K562 (cell line): ENCODE measurements at regions not wholly inside any gene's neighbourhood (a gene's known extent, or its start where the extent isn't known, plus 50 kb on each side); places are given as distances from the start of the nearest gene placed in this dataset.

Experiments used
- ATAC-seq: fragments of 200-7000 bp; cut with Tn5 transposase; 3 replicates; pipeline ENCODE4 v1.9.1; 2020; ENCODE audit warnings: moderate library complexity
- BruUV-seq: library from RNA; stranded (reverse); fragments of 400-500 nt; replicated peaks from 2 replicates; lab custom pipeline; 2021; lab: Mats Ljungman, UMichigan
- CTCF ChIA-PET: fragments of 300-600 bp; formaldehyde crosslinking; extraction: SDS; loops from one replicate; lab custom pipeline; 2021; ENCODE audit warnings: low intra/inter-chr PET ratio; lab: Yijun Ruan, JAX
- POLR2A ChIA-PET: fragments of 300-600, 350-650 bp; sonication (Branson Sonifier 250); formaldehyde crosslinking; extraction: SDS; loops from one replicate; lab custom pipeline; 2021; ENCODE audit warnings: antibody characterized with exemption, inconsistent platforms; lab: Yijun Ruan, JAX
- DNase-seq, 4 experiments: peaks; one replicate each; pipeline versions ENCODE4 v3.0.0 to v3.0.0-alpha.2; 2011 to 2018; ENCODE audit warnings: low spot score in 3 of 4, mixed read lengths in 3 of 4; ENCODE audit errors: extremely low read depth in 1 of 4
- FAIRE-seq: peaks from 2 replicates; lab custom pipeline; 2011; peaks lifted over from hg19 to GRCh38; lab: Jason Lieb, UNC
- H2AFZ ChIP-seq: 2 replicates; pipeline ENCODE4 v1.6.0; 2011; ENCODE audit warnings: low read depth, low read length, control low read depth, inconsistent platforms
- H3K27ac ChIP-seq: fragments of 200-600 bp; 3 replicates; pipeline ENCODE4 v1.8.0; 2011; ENCODE audit warnings: low read depth, mild to moderate bottlenecking, control low read depth, inconsistent platforms, low read length, moderate library complexity, mixed read lengths; ENCODE audit errors: extremely low read depth
- H3K27me3 ChIP-seq, 2 experiments: fragments of 300-600 bp in 1 of 2; 2 replicates in 1 of 2; 3 replicates in 1 of 2; pipeline versions ENCODE4 v1.6.0 to v1.8.0; 2011; ENCODE audit warnings: inconsistent platforms in 2 of 2, low read length in 2 of 2, mild to moderate bottlenecking in 1 of 2, mixed read lengths in 1 of 2, moderate library complexity in 1 of 2; ENCODE audit not compliant: control insufficient read depth in 2 of 2, insufficient read depth in 2 of 2
- H3K36me3 ChIP-seq: fragments of 300-600 bp; 3 replicates; pipeline ENCODE4 v1.8.0; 2011; ENCODE audit warnings: mild to moderate bottlenecking, low read length, inconsistent platforms; ENCODE audit not compliant: control insufficient read depth, insufficient read depth
- H3K4me1 ChIP-seq, 2 experiments: fragments of 200-600 bp in 1 of 2; replicated peaks in 1 of 2; 2 replicates in 1 of 2; 3 replicates in 1 of 2; pipeline versions ENCODE4 v1.5.1 to v1.8.0; 2011; ENCODE audit warnings: inconsistent platforms in 2 of 2, low read length in 2 of 2, mild to moderate bottlenecking in 1 of 2, mixed read lengths in 1 of 2, moderate library complexity in 1 of 2; ENCODE audit not compliant: control insufficient read depth in 2 of 2, insufficient read depth in 2 of 2
- H3K4me2 ChIP-seq: 2 replicates; pipeline ENCODE4 v1.6.1; 2011; ENCODE audit warnings: low read length, control low read depth, inconsistent platforms, mixed read lengths; ENCODE audit not compliant: insufficient read depth
- H3K4me3 ChIP-seq: fragments of 200-600 bp; sonication (generic), shearing (Covaris generic); 2 replicates; pipeline ENCODE4 v1.5.1; 2016; ENCODE audit warnings: control low read depth, inconsistent platforms
- H3K79me2 ChIP-seq: fragments of 200-600 bp; 3 replicates; pipeline ENCODE4 v1.8.0; 2011; ENCODE audit warnings: low read length, inconsistent platforms; ENCODE audit not compliant: control insufficient read depth, insufficient read depth
- H3K9ac ChIP-seq, 2 experiments: 2 replicates each; pipeline versions ENCODE4 v1.6.0 to v1.6.1; 2011; ENCODE audit warnings: low read depth in 2 of 2, low read length in 2 of 2, control low read depth in 1 of 2, inconsistent platforms in 1 of 2, mild to moderate bottlenecking in 1 of 2, mixed read lengths in 1 of 2; ENCODE audit not compliant: insufficient read depth in 1 of 2
- H3K9me1 ChIP-seq: one replicate; pipeline ENCODE4 v1.6.0; 2011; ENCODE audit warnings: inconsistent platforms, mild to moderate bottlenecking, low read length, moderate library complexity; ENCODE audit not compliant: control insufficient read depth, insufficient read depth
- H3K9me3 ChIP-seq: replicated peaks from 2 replicates; pipeline ENCODE4 v1.5.1; 2011; ENCODE audit warnings: low read depth, low read length, inconsistent platforms; ENCODE audit not compliant: control insufficient read depth, insufficient read depth
- H4K20me1 ChIP-seq: replicated peaks from 2 replicates; pipeline ENCODE4 v1.6.1; 2011; ENCODE audit warnings: low read length, inconsistent platforms, mixed read lengths; ENCODE audit not compliant: control insufficient read depth, insufficient read depth
- DLX4 ChIP-seq: fragments of 250-450 bp; sonication (Bioruptor Pico); IDR thresholded peaks from 2 replicates; pipeline ENCODE4 v1.6.1; 2021; ENCODE audit warnings: mild to moderate bottlenecking
- ETV5 ChIP-seq: sonication (generic); formaldehyde crosslinking; IDR thresholded peaks from 2 replicates; pipeline ENCODE4 v1.4.0; 2020; ENCODE audit warnings: low read depth, mild to moderate bottlenecking, missing genetic modification reagents
- ETV6 ChIP-seq, 3 experiments: fragments of 150-350 bp in 1 of 3; sonication (generic) in 1 of 3; formaldehyde crosslinking in 1 of 3; IDR thresholded peaks; 2 replicates each; pipeline versions ENCODE4 v1.6.1 to v1.8.0; 2014 to 2022; ENCODE audit warnings: borderline replicate concordance in 2 of 3, low read depth in 2 of 3, antibody characterized with exemption in 1 of 3, low read length in 1 of 3, mild to moderate bottlenecking in 1 of 3, missing genetic modification reagents in 1 of 3
- ID3 ChIP-seq, 2 experiments: fragments of 250-450 bp in 1 of 2; fragments of 450-650 bp in 1 of 2; sonication (Bioruptor Pico) in 1 of 2; IDR thresholded peaks; 2 replicates each; pipeline versions ENCODE4 v1.6.1 to v1.8.0; 2016 to 2021; ENCODE audit warnings: mild to moderate bottlenecking in 2 of 2, moderate library complexity in 2 of 2, missing compliant biosample characterization in 1 of 2, missing genetic modification characterization in 1 of 2
- PCBP1 ChIP-seq: fragments of 200-400 bp; formaldehyde crosslinking; IDR thresholded peaks from 2 replicates; pipeline ENCODE4 v1.6.1; 2018; ENCODE audit warnings: mild to moderate bottlenecking, low read depth, low read length; ENCODE audit not compliant: poor library complexity, severe bottlenecking
- POLR2AphosphoS5 ChIP-seq: IDR thresholded peaks from 2 replicates; pipeline ENCODE4 v1.6.1; 2011; ENCODE audit warnings: mild to moderate bottlenecking, low read depth, low read length, moderate library complexity; ENCODE audit not compliant: control insufficient read depth, insufficient read depth
- USF2 ChIP-seq: sonication (generic); formaldehyde crosslinking; IDR thresholded peaks from 2 replicates; pipeline ENCODE4 v1.5.0; 2020; ENCODE audit warnings: missing genetic modification reagents
- ZBTB5 ChIP-seq: fragments of 450-650 bp; IDR thresholded peaks from 2 replicates; pipeline ENCODE4 v1.6.1; 2017; ENCODE audit warnings: antibody characterized with exemption
- ZNF282 ChIP-seq: sonication (generic); formaldehyde crosslinking; IDR thresholded peaks from 2 replicates; pipeline ENCODE4 v1.8.1; 2023; ENCODE audit warnings: missing genetic modification reagents
- ZNF583 ChIP-seq: fragments of 250-450 bp; sonication (Bioruptor Pico); IDR thresholded peaks from 2 replicates; pipeline ENCODE4 v1.4.0; 2020
- ZNF696 ChIP-seq: fragments of 250-450 bp; sonication (Bioruptor Pico); conservative IDR thresholded peaks from 2 replicates; pipeline ENCODE4 v1.4.0; 2020; ENCODE audit warnings: mild to moderate bottlenecking, moderate library complexity
- WGBS: fragments of 100-300 bp; shearing (Covaris generic); methylation state at CpG from one replicate; pipeline ENCODE4 v1.1.6; 2016; ENCODE audit warnings: low coverage, mixed read lengths; ENCODE audit not compliant: insufficient coverage; ENCODE audit errors: missing lambda C conversion rate; 5-methylcytosine and 5-hydroxymethylcytosine counted together
- in situ Hi-C: fragments of 300-500 bp; cut with MboI; formaldehyde crosslinking; loops from 4 replicates; pipeline ENCODE4 v1.15.0; 2018; ENCODE audit warnings: inconsistent platforms, mixed read lengths
- intact Hi-C: fragments of 100-400 bp; cut with micrococcal nuclease; formaldehyde crosslinking; loops from 2 replicates; pipeline ENCODE4 v1.14.2; 2022
- TF ChIP-seq, protein P1 (sequence below): fragments of 450-650 bp; IDR thresholded peaks from 2 replicates; pipeline ENCODE4 v1.6.1; 2016

GRCh38 chr2:175355246-175355645, 173.7 kb upstream of the ATP5MC3 start:
- CTCF ChIA-PET, result no interaction called here
- TF ChIP-seq DLX4 (no peak), ETV6 (IDR thresholded peaks at IDR 0.05; ENCODE audit: borderline replicate concordance in 1 of 2, low read depth in 2 of 2, low read length in 1 of 2) (no peak), ETV6 (CRISPR knock-in tag; IDR thresholded peaks at IDR 0.05; ENCODE audit: borderline replicate concordance) (no peak), USF2 (CRISPR knock-in tag) (no peak), ZBTB5 (no peak), ZNF696 (no peak), ETV5 (CRISPR knock-in tag) (no peak), ZNF583 (CRISPR knock-in tag) (no peak), ID3 (CRISPR knock-in tag; IDR thresholded peaks at IDR 0.05) (no peak), ID3 (tag; IDR thresholded peaks at IDR 0.05) (no peak), PCBP1 (no peak), POLR2AphosphoS5 (no peak), ZNF282 (no peak)
- TF ChIP-seq, protein P1, sequence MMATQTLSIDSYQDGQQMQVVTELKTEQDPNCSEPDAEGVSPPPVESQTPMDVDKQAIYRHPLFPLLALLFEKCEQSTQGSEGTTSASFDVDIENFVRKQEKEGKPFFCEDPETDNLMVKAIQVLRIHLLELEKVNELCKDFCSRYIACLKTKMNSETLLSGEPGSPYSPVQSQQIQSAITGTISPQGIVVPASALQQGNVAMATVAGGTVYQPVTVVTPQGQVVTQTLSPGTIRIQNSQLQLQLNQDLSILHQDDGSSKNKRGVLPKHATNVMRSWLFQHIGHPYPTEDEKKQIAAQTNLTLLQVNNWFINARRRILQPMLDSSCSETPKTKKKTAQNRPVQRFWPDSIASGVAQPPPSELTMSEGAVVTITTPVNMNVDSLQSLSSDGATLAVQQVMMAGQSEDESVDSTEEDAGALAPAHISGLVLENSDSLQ, result no peak
- ATAC-seq (no peak), FAIRE-seq (no peak), DNase-seq (no peak)
- H3K4me2 ChIP-seq, result no peak overlapping the region
- intact Hi-C loops, result no loop called here
- no peaks in the 10 kb centered on the region for H3K9me3 ChIP-seq
- H2AFZ ChIP-seq, result no peak overlapping the region
- H3K9me1 ChIP-seq, result no peaks in the 10 kb centered on the region
- no peak overlapping the region for H3K4me3 ChIP-seq
- BruUV-seq, result no TSS peak
- no peaks in the 10 kb centered on the region; the same call in 1 of the 2 replicates for H4K20me1 ChIP-seq
- POLR2A ChIA-PET, result no interaction called here
- H3K9ac ChIP-seq, result no peak overlapping the region
- H3K4me1 ChIP-seq, result no peaks in the 10 kb centered on the region
- no peaks in the 10 kb centered on the region for H3K79me2 ChIP-seq
- 0% methylated on average over 3 of the region's 3 CpGs for WGBS
- H3K36me3 ChIP-seq, result no peaks in the 10 kb centered on the region
- in situ Hi-C loops, result no loop called here
- H3K27ac ChIP-seq, result no peak overlapping the region
- H3K27me3 ChIP-seq, result peaks cover 0 to 10% of the 10 kb centered on the region in 2 experiments; a peak in 2 of 5 replicates
